HEK293 (cell line): ENCODE measurements at regions not wholly inside any gene's neighbourhood (a gene's known extent, or its start where the extent isn't known, plus 50 kb on each side); places are given as distances from the start of the nearest gene placed in this dataset.

Experiments
- HOXD13 ChIP-seq: sonication (generic); formaldehyde crosslinking; IDR thresholded peaks from 2 replicates; pipeline ENCODE4 v1.8.0; 2022; ENCODE audit warnings: missing genetic modification reagents, borderline replicate concordance
- KLF16 ChIP-seq: fragments of 450-650 bp; formaldehyde crosslinking; IDR thresholded peaks from 2 replicates; pipeline ENCODE4 v1.5.1; 2017; ENCODE audit warnings: missing biosample characterization, missing genetic modification characterization
- ZNF155 ChIP-seq: fragments of 450-650 bp; formaldehyde crosslinking; IDR thresholded peaks from 2 replicates; pipeline ENCODE4 v1.5.1; 2016; ENCODE audit warnings: missing biosample characterization, missing genetic modification characterization
- ZNF223 ChIP-seq: fragments of 450-650 bp; formaldehyde crosslinking; IDR thresholded peaks from 2 replicates; pipeline ENCODE4 v1.5.1; 2016; ENCODE audit warnings: missing biosample characterization, missing genetic modification characterization
- ZNF350 ChIP-seq: fragments of 450-650 bp; formaldehyde crosslinking; IDR thresholded peaks from 2 replicates; pipeline ENCODE4 v1.5.0; 2017; ENCODE audit warnings: missing biosample characterization, mild to moderate bottlenecking, missing genetic modification characterization
- ZNF354C ChIP-seq: fragments of 450-650 bp; formaldehyde crosslinking; IDR thresholded peaks from 2 replicates; pipeline ENCODE4 v1.5.1; 2016; ENCODE audit warnings: missing biosample characterization, missing genetic modification characterization, low read depth, borderline replicate concordance
- ZNF366 ChIP-seq: fragments of 450-650 bp; formaldehyde crosslinking; conservative IDR thresholded peaks from 2 replicates; pipeline ENCODE4 v1.5.1; 2016; ENCODE audit warnings: missing biosample characterization, missing genetic modification characterization
- ZNF621 ChIP-seq: fragments of 450-650 bp; formaldehyde crosslinking; IDR thresholded peaks from 2 replicates; pipeline ENCODE4 v1.5.1; 2017; ENCODE audit warnings: missing biosample characterization, missing genetic modification characterization
- ZNF791 ChIP-seq: fragments of 450-650 bp; formaldehyde crosslinking; IDR thresholded peaks from 2 replicates; pipeline ENCODE4 v1.5.1; 2016; ENCODE audit warnings: missing biosample characterization, missing genetic modification characterization
- ZSCAN16 ChIP-seq: fragments of 450-650 bp; formaldehyde crosslinking; IDR thresholded peaks from 2 replicates; pipeline ENCODE4 v1.5.1; 2016; ENCODE audit warnings: missing biosample characterization, missing genetic modification characterization
- ZXDB ChIP-seq: fragments of 450-650 bp; formaldehyde crosslinking; IDR thresholded peaks from 2 replicates; pipeline ENCODE4 v1.5.1; 2016; ENCODE audit warnings: missing biosample characterization, missing genetic modification characterization
- TF ChIP-seq, protein P1 (sequence below): fragments of 450-650 bp; formaldehyde crosslinking; IDR thresholded peaks from 2 replicates; pipeline ENCODE4 v1.5.1; 2016; ENCODE audit warnings: missing biosample characterization, missing genetic modification characterization
- TF ChIP-seq, protein P2 (sequence below): fragments of 450-650 bp; formaldehyde crosslinking; IDR thresholded peaks from 2 replicates; pipeline ENCODE4 v1.5.1; 2017; ENCODE audit warnings: missing biosample characterization, missing genetic modification characterization
- TF ChIP-seq, protein P3 (sequence below): fragments of 450-650 bp; formaldehyde crosslinking; IDR thresholded peaks from 2 replicates; pipeline ENCODE4 v1.5.1; 2016; ENCODE audit warnings: missing biosample characterization, missing genetic modification characterization

DNA sequence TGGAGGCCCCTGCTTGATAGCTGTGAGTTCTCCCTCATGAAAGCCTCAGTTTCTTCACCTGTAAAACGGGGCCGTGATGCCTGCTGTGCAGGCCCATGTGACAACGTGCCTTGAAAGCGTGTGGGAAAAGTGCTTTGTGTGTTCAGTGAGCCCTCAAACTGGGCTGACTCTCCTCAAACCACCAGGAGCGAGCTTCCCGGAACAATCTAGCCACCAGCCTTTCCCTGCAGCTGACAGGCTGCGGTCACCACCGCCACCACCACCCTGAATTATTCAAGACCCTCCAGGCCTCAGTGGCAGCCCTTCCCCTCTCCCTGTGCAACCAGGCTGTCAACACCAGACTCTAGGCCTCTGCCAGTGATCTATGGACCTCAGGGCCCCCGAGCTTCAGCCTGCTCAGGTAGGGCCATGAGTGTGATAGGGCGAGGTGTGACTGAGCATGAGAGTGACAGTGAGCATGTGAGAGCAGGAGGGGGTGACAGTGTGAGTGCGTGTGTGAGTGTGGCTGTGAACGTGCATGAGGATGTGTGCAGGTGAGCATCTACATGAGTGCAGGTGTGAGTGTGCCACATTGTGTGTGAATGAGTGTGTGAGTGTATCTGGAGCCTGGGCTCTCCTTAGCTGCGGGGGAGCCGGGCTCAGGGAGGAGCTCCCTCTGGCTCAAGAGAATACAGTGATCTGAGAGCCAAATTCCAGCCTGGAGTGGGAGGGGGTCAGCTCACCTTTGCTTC lies 53.3 kb upstream of the PSD2 start:
- TF ChIP-seq ZNF155 (no peak), KLF16 (tag by site-specific recombination) (no peak), HOXD13 (CRISPR knock-in tag) (no peak), ZNF791 (tag by site-specific recombination) (no peak), ZNF621 (tag by site-specific recombination) (no peak), ZNF223 (tag by site-specific recombination) (no peak), ZSCAN16 (tag by site-specific recombination) (no peak), ZNF354C (tag by site-specific recombination) (no peak), ZNF366 (tag by site-specific recombination) (no peak), ZXDB (tag by site-specific recombination) (no peak), ZNF350 (tag by site-specific recombination) (no peak)
- TF ChIP-seq, protein P1, sequence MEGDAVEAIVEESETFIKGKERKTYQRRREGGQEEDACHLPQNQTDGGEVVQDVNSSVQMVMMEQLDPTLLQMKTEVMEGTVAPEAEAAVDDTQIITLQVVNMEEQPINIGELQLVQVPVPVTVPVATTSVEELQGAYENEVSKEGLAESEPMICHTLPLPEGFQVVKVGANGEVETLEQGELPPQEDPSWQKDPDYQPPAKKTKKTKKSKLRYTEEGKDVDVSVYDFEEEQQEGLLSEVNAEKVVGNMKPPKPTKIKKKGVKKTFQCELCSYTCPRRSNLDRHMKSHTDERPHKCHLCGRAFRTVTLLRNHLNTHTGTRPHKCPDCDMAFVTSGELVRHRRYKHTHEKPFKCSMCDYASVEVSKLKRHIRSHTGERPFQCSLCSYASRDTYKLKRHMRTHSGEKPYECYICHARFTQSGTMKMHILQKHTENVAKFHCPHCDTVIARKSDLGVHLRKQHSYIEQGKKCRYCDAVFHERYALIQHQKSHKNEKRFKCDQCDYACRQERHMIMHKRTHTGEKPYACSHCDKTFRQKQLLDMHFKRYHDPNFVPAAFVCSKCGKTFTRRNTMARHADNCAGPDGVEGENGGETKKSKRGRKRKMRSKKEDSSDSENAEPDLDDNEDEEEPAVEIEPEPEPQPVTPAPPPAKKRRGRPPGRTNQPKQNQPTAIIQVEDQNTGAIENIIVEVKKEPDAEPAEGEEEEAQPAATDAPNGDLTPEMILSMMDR (tag by site-specific recombination), result no peak
- TF ChIP-seq, protein P2, sequence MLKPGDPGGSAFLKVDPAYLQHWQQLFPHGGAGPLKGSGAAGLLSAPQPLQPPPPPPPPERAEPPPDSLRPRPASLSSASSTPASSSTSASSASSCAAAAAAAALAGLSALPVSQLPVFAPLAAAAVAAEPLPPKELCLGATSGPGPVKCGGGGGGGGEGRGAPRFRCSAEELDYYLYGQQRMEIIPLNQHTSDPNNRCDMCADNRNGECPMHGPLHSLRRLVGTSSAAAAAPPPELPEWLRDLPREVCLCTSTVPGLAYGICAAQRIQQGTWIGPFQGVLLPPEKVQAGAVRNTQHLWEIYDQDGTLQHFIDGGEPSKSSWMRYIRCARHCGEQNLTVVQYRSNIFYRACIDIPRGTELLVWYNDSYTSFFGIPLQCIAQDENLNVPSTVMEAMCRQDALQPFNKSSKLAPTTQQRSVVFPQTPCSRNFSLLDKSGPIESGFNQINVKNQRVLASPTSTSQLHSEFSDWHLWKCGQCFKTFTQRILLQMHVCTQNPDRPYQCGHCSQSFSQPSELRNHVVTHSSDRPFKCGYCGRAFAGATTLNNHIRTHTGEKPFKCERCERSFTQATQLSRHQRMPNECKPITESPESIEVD (tag by site-specific recombination), result no peak
- TF ChIP-seq, protein P3, sequence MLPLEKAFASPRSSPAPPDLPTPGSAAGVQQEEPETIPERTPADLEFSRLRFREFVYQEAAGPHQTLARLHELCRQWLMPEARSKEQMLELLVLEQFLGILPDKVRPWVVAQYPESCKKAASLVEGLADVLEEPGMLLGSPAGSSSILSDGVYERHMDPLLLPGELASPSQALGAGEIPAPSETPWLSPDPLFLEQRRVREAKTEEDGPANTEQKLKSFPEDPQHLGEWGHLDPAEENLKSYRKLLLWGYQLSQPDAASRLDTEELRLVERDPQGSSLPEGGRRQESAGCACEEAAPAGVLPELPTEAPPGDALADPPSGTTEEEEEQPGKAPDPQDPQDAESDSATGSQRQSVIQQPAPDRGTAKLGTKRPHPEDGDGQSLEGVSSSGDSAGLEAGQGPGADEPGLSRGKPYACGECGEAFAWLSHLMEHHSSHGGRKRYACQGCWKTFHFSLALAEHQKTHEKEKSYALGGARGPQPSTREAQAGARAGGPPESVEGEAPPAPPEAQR (tag by site-specific recombination), result no peak
